Keratinocyte (primary cell): ENCODE measurements at regions not wholly inside any gene's neighbourhood (a gene's known extent, or its start where the extent isn't known, plus 50 kb on each side); places are given as distances from the start of the nearest gene placed in this dataset.

Experiments used
- DNase-seq: peaks from one replicate; pipeline ENCODE4 v3.0.0-alpha.2; 2011; ENCODE audit warnings: low read depth, missing footprints, low spot score
- FAIRE-seq: peaks from 2 replicates; lab custom pipeline; 2011; peaks lifted over from hg19 to GRCh38; lab: Jason Lieb, UNC
- H2AFZ ChIP-seq: 2 replicates; pipeline ENCODE4 v1.6.0; 2012; ENCODE audit warnings: low read length, control low read depth, inconsistent platforms; ENCODE audit not compliant: control insufficient read depth
- H3K27ac ChIP-seq: 2 replicates; pipeline ENCODE4 v1.5.1; 2011; ENCODE audit warnings: low read length; ENCODE audit not compliant: control insufficient read depth, insufficient read depth
- H3K27me3 ChIP-seq: 3 replicates; pipeline ENCODE4 v1.6.0; 2011; ENCODE audit warnings: low read length; ENCODE audit not compliant: control insufficient read depth, insufficient read depth; ENCODE audit errors: extremely low read depth
- H3K36me3 ChIP-seq, 2 experiments: 2 replicates in 1 of 2; 3 replicates in 1 of 2; pipeline ENCODE4 v1.5.1; 2011; ENCODE audit warnings: low read length in 2 of 2, mild to moderate bottlenecking in 1 of 2; ENCODE audit not compliant: control insufficient read depth in 2 of 2, insufficient read depth in 2 of 2; ENCODE audit errors: extremely low read depth in 1 of 2
- H3K4me1 ChIP-seq: 3 replicates; pipeline ENCODE4 v1.5.1; 2011; ENCODE audit warnings: low read length; ENCODE audit not compliant: control insufficient read depth, insufficient read depth; ENCODE audit errors: extremely low read depth
- H3K4me2 ChIP-seq: 3 replicates; pipeline ENCODE4 v1.6.0; 2011; ENCODE audit warnings: low read depth, low read length; ENCODE audit not compliant: control insufficient read depth, insufficient read depth; ENCODE audit errors: extremely low read depth
- H3K4me3 ChIP-seq, 3 experiments: fragments of 200-600 bp in 1 of 3; sonication (generic) in 1 of 3; 2 replicates in 2 of 3; 3 replicates in 1 of 3; pipeline ENCODE4 v1.5.1; 2011 to 2016; ENCODE audit warnings: low read length in 3 of 3, mild to moderate bottlenecking in 3 of 3, control low read depth in 2 of 3, inconsistent platforms in 1 of 3, low read depth in 1 of 3, mixed read lengths in 1 of 3, mixed run types in 1 of 3, moderate library complexity in 1 of 3; ENCODE audit not compliant: control insufficient read depth in 2 of 3, insufficient read depth in 2 of 3; ENCODE audit errors: extremely low read depth in 1 of 3
- H3K79me2 ChIP-seq: 2 replicates; pipeline ENCODE4 v1.6.0; 2012; ENCODE audit warnings: low read length; ENCODE audit not compliant: control insufficient read depth, insufficient read depth
- H3K9ac ChIP-seq: 3 replicates; pipeline ENCODE4 v1.6.0; 2011; ENCODE audit warnings: low read length; ENCODE audit not compliant: control insufficient read depth, insufficient read depth; ENCODE audit errors: extremely low read depth
- H3K9me1 ChIP-seq: 3 replicates; pipeline ENCODE4 v1.6.0; 2011; ENCODE audit warnings: low read length; ENCODE audit not compliant: control insufficient read depth, insufficient read depth; ENCODE audit errors: extremely low read depth
- H3K9me3 ChIP-seq: 2 replicates; pipeline ENCODE4 v1.5.1; 2012; ENCODE audit warnings: low read depth, low read length; ENCODE audit not compliant: control insufficient read depth
- H4K20me1 ChIP-seq: 3 replicates; pipeline ENCODE4 v1.6.0; 2011; ENCODE audit warnings: low read length; ENCODE audit not compliant: control insufficient read depth, insufficient read depth; ENCODE audit errors: extremely low read depth
- EZH2 ChIP-seq: IDR thresholded peaks from one replicate; pipeline ENCODE4 v1.6.1; 2012; ENCODE audit warnings: inconsistent platforms, mild to moderate bottlenecking, low read length, moderate library complexity
- dilution Hi-C: fragments of 300-500 bp; cut with MboI; formaldehyde crosslinking; loops from one replicate; pipeline ENCODE4 v1.7.0; 2020; ENCODE audit warnings: low sequenced_read_pairs; ENCODE audit not compliant: extremely low pct_ligation_motif_present
- TF ChIP-seq, protein P1 (sequence below), 3 experiments: IDR thresholded peaks in 1 of 3; conservative IDR thresholded peaks in 1 of 3; optimal IDR thresholded peaks in 1 of 3; 2 replicates in 2 of 3; 3 replicates in 1 of 3; pipeline versions ENCODE3 to v1.5.1; 2011; ENCODE audit warnings: low read length in 3 of 3, mild to moderate bottlenecking in 3 of 3, moderate library complexity in 2 of 3, control low read depth in 1 of 3, inconsistent platforms in 1 of 3; ENCODE audit not compliant: insufficient read depth in 2 of 3; ENCODE audit errors: extremely low read depth in 1 of 3

DNA sequence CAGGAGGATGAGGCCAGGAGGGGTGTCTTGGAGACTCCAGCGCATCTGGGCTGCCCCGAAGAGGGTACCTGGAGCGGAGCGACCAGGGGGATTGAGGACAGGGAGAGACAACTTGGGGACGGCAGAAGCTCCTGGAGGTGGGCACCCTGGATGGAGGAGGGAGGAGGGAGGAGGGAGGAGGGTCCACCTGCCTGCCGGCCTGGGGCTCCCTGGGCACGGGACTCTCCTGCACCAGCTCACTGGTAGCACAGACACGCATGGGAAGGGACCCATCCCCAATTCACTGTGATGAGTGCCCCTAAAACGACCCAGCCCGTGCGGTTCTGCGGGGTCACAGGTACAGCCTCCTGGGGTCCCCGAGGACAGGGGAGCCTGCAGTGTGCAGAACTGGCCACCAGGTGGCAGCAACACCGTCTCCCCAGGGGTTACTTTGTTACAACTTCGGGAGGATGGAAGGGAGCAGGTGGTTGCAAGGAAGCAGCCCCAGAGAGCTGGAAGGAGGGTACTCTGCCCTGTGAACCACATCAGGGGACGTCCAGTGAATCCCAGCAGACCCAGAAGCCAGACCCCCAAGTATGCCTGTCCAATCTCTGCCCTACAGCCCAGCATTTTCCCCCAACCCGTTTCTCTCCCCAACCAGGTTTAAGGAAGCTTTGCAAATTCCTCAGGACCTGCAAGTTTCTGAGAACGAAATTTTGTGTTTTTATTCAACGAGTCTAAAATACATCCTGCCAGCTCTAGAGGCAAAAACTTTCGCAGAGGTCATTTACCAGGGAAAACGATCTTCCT is 482.4 kb downstream of the NPHP4 start:
- Histone ChIP-seq H2AFZ (no peak overlapping the region), H3K79me2 (no peaks in the 10 kb centered on the region), H3K4me3 (no peak overlapping the region), H3K27ac (no peak overlapping the region), H3K4me2 (no peak overlapping the region), H4K20me1 (no peaks in the 10 kb centered on the region), H3K9me1 (no peaks in the 10 kb centered on the region), H3K9me3 (no peaks in the 10 kb centered on the region), H3K4me1 (no peaks in the 10 kb centered on the region), H3K36me3 (no peaks in the 10 kb centered on the region), H3K27me3 (peaks cover 23% of the 10 kb centered on the region), H3K9ac (no peak overlapping the region)
- FAIRE-seq (no peak), DNase-seq (no peak)
- dilution Hi-C loops: no loop called here
- no peak for TF ChIP-seq EZH2
- TF ChIP-seq, protein P1, sequence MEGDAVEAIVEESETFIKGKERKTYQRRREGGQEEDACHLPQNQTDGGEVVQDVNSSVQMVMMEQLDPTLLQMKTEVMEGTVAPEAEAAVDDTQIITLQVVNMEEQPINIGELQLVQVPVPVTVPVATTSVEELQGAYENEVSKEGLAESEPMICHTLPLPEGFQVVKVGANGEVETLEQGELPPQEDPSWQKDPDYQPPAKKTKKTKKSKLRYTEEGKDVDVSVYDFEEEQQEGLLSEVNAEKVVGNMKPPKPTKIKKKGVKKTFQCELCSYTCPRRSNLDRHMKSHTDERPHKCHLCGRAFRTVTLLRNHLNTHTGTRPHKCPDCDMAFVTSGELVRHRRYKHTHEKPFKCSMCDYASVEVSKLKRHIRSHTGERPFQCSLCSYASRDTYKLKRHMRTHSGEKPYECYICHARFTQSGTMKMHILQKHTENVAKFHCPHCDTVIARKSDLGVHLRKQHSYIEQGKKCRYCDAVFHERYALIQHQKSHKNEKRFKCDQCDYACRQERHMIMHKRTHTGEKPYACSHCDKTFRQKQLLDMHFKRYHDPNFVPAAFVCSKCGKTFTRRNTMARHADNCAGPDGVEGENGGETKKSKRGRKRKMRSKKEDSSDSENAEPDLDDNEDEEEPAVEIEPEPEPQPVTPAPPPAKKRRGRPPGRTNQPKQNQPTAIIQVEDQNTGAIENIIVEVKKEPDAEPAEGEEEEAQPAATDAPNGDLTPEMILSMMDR (optimal IDR thresholded peaks at IDR 0.05 in 1 of 3, IDR thresholded peaks at IDR 0.05 in 1 of 3, conservative IDR thresholded peaks at IDR 0.05 in 1 of 3; ENCODE audit: extremely low read depth in 1 of 3, insufficient read depth in 2 of 3, low read length in 3 of 3): peak; percentile 91 to 99 (median 94)

DNA sequence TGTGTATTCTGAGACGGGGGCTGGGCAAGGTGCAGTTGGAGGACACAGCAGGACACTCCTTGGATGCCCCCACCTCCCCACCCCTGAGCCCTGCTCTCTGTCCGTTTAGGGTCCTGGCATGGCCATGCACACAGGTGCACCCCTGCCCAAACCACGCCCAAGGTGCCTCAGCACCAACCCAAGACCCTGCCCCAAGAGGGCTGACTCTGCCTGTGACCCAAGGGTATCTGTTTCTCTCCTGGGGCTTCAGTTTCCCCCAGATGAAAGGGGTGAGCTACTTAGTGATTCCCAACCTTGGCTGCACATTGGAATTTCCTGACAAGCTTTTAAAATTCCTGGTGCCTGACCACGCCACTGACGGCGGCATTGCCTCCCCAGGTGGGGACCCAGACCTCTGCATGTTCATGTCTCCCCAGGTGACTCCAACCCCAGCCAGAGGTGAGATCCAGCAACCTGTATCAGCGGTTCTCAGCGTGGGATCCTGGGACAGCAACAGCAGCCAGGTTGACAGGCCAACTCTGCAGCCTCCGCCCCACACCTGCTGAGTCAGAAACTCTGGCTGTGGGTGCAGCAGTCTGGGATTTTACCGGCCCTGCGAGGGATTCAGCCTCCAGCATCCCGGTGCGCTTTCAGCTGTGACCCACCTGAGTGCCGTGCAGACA is 483.4 kb downstream of the NPHP4 start:
- no peak for TF ChIP-seq EZH2
- TF ChIP-seq, protein P1 (optimal IDR thresholded peaks at IDR 0.05 in 1 of 3, IDR thresholded peaks at IDR 0.05 in 1 of 3, conservative IDR thresholded peaks at IDR 0.05 in 1 of 3; ENCODE audit: extremely low read depth in 1 of 3, insufficient read depth in 2 of 3, low read length in 3 of 3): no peak
- Histone ChIP-seq H3K9me1 (no peaks in the 10 kb centered on the region), H3K4me3 (no peak overlapping the region), H3K27ac (no peak overlapping the region), H3K4me2 (no peak overlapping the region), H3K27me3 (peaks cover 23% of the 10 kb centered on the region), H3K9ac (no peak overlapping the region), H4K20me1 (no peaks in the 10 kb centered on the region), H2AFZ (no peak overlapping the region), H3K4me1 (peaks cover 7% of the 10 kb centered on the region), H3K9me3 (no peaks in the 10 kb centered on the region), H3K79me2 (no peaks in the 10 kb centered on the region), H3K36me3 (no peaks in the 10 kb centered on the region)
- dilution Hi-C loops: no loop called here
- FAIRE-seq (no peak), DNase-seq (no peak)
